ENCODE measurements at regions not wholly inside any gene's neighbourhood (a gene's known extent, or its start where the extent isn't known, plus 50 kb on each side); places are given as distances from the start of the nearest gene placed in this dataset.

- ATAC-seq (ENCODE audit: low read depth) (no peak), DNase-seq (no peak)
- H4K20me1 ChIP-seq (ENCODE audit: insufficient read depth, low read length) = no peaks in the 10 kb centered on the region
- POLR2A ChIA-PET (ENCODE audit: unreplicated experiment) = no interaction called here
- no peak overlapping the region for H3K4me3 ChIP-seq (ENCODE audit: insufficient read depth, low read depth, low read length)
- no peak overlapping the region for H4K91ac ChIP-seq (ENCODE audit: insufficient read depth, low read depth, low read length)
- no peak overlapping the region for H2AK5ac ChIP-seq (ENCODE audit: low read depth, low read length)
- H2BK120ac ChIP-seq (ENCODE audit: low read depth, low read length) = no peak overlapping the region
- H4K5ac ChIP-seq (ENCODE audit: low read depth, low read length) = no peak overlapping the region
- in situ Hi-C loops (cut with MboI; ENCODE audit: low sequenced_read_pairs) (no loop called here), intact Hi-C loops (cut with micrococcal nuclease) (no loop called here), dilution Hi-C loops (cut with HindIII; ENCODE audit: low sequenced_read_pairs, unreplicated experiment) (no loop called here)
- H3K79me1 ChIP-seq (ENCODE audit: low read depth in 1 of 2, low read length in 2 of 2) = no peaks in the 10 kb centered on the region
- no peaks in the 10 kb centered on the region; the same call in 1 of the 2 replicates for H3K9me3 ChIP-seq (ENCODE audit: control insufficient read depth, insufficient read depth, low read length)
- CTCF ChIA-PET = interaction anchor here (1.4 kb wide), 1 partner anchor 10 kb away, joined by 5 read pairs; no protein-coding TSS in a partner anchor
- TF ChIP-seq MXI1 (IDR thresholded peaks at IDR 0.05; ENCODE audit: borderline replicate concordance, low read depth, low read length) (no peak), POLR2A (IDR thresholded peaks at IDR 0.05; ENCODE audit: low read depth, low read length) (no peak), RAD21 (IDR thresholded peaks at IDR 0.05; ENCODE audit: low read length) (no peak), CEBPB (IDR thresholded peaks at IDR 0.05; ENCODE audit: low read depth, low read length) (no peak)
- H3K4me1 ChIP-seq (ENCODE audit: control insufficient read depth, insufficient read depth, low read length) = no peaks in the 10 kb centered on the region; the same call in 1 of the 2 replicates
- no peak overlapping the region for H3K4me2 ChIP-seq (ENCODE audit: low read depth, low read length)
- no peak overlapping the region for H3K4ac ChIP-seq (ENCODE audit: low read depth, low read length)
- no peak overlapping the region for H3K23ac ChIP-seq (ENCODE audit: low read depth, low read length)
- H3K14ac ChIP-seq (replicated peaks; ENCODE audit: low read depth, low read length) = no peak overlapping the region
- H3K36me3 ChIP-seq (ENCODE audit: control insufficient read depth, insufficient read depth, low read length) = no peaks in the 10 kb centered on the region
- H2BK15ac ChIP-seq (ENCODE audit: low read depth, low read length) = no peak overlapping the region
- no peak overlapping the region for H2AFZ ChIP-seq (replicated peaks; ENCODE audit: low read length, poor library complexity)
- no peaks in the 10 kb centered on the region for H3K9me1 ChIP-seq (ENCODE audit: insufficient read depth, low read length)
- H2BK20ac ChIP-seq (ENCODE audit: low read depth, low read length) = no peak overlapping the region
- H2BK5ac ChIP-seq (ENCODE audit: low read depth, low read length, poor library complexity, severe bottlenecking) = no peak overlapping the region
- no peak overlapping the region for H2AK9ac ChIP-seq (replicated peaks; ENCODE audit: low read depth, low read length, poor library complexity)
- no peak overlapping the region for H3K27ac ChIP-seq (ENCODE audit: insufficient read depth, low read length)
- no peak overlapping the region for H3K18ac ChIP-seq (ENCODE audit: low read depth, low read length)
- H4K8ac ChIP-seq (ENCODE audit: low read depth in 2 of 2, low read length in 2 of 2) = no peak overlapping the region
- H3K9ac ChIP-seq (ENCODE audit: low read depth, low read length) = no peak overlapping the region
- no peak overlapping the region for H3K56ac ChIP-seq (ENCODE audit: extremely low read depth, insufficient read depth, low read length)
- WGBS, 2 experiments (ENCODE audit: extremely low coverage in 2 of 2, insufficient read length in 1 of 2) = 90% methylated on average over 2 of the region's 3 CpGs; no CpG with 5 or more reads in 1 of the 2 experiments
- BruUV-seq (replicated peaks) = no TSS peak
- H3K27me3 ChIP-seq (ENCODE audit: control insufficient read depth, insufficient read depth, low read length) = peaks cover 26% of the 10 kb centered on the region
Measured at GRCh38 chr6:1514078-1514477, 95.6 kb upstream of the FOXC1 start.

Measured in IMR-90 (cell line).